HepG2 (cell line): ENCODE measurements at regions not wholly inside any gene's neighbourhood (a gene's known extent, or its start where the extent isn't known, plus 50 kb on each side); places are given as distances from the start of the nearest gene placed in this dataset.
A peak's percentile ranks its signal among the peaks of the same experiment; 100 is the strongest.

Source experiments
- ATAC-seq: fragments of 200-7000 bp; cut with Tn5 transposase; 3 replicates; pipeline ENCODE4 v1.9.1; 2020; ENCODE audit warnings: mild to moderate bottlenecking, moderate library complexity
- BruUV-seq: library from RNA; stranded (reverse); fragments of 400-500 nt; replicated peaks from 2 replicates; lab custom pipeline; 2021; lab: Mats Ljungman, UMichigan
- CTCF ChIA-PET: fragments of 300-600 bp; formaldehyde crosslinking; extraction: SDS; loops from one replicate; lab custom pipeline; 2021; ENCODE audit warnings: low total read pairs, inconsistent platforms, low intra/inter-chr PET ratio; lab: Yijun Ruan, JAX
- POLR2A ChIA-PET: fragments of 350-600 bp; sonication (Branson Sonifier 250); formaldehyde crosslinking; loops from one replicate; lab custom pipeline; 2020; ENCODE audit warnings: antibody characterized with exemption, inconsistent platforms; lab: Yijun Ruan, JAX
- DNase-seq: peaks from one replicate; pipeline ENCODE4 v3.0.0-alpha.2; 2015; ENCODE audit warnings: low spot score
- FAIRE-seq: peaks from 3 replicates; lab custom pipeline; 2011; peaks lifted over from hg19 to GRCh38; lab: Jason Lieb, UNC
- H2AFZ ChIP-seq: one replicate; pipeline ENCODE4 v1.6.1; 2011; ENCODE audit warnings: low read length, inconsistent platforms
- H3K27ac ChIP-seq: fragments of 300-600 bp; 3 replicates; pipeline ENCODE4 v1.8.0; 2011; ENCODE audit warnings: mixed run types, mild to moderate bottlenecking, mixed read lengths, low read length, inconsistent platforms; ENCODE audit not compliant: insufficient read depth; ENCODE audit errors: extremely low read length
- H3K27me3 ChIP-seq, 2 experiments: fragments of 200-600 bp in 1 of 2; 2 replicates in 1 of 2; 3 replicates in 1 of 2; pipeline versions ENCODE4 v1.6.0 to v1.8.0; 2011; ENCODE audit warnings: low read length in 2 of 2, mild to moderate bottlenecking in 2 of 2, moderate library complexity in 2 of 2, inconsistent platforms in 1 of 2; ENCODE audit not compliant: insufficient read depth in 2 of 2, control insufficient read depth in 1 of 2
- H3K36me3 ChIP-seq, 2 experiments: fragments of 200-600 bp in 1 of 2; replicated peaks in 1 of 2; 2 replicates in 1 of 2; 3 replicates in 1 of 2; pipeline versions ENCODE4 v1.5.1 to v1.8.0; 2011; ENCODE audit warnings: low read length in 2 of 2, inconsistent platforms in 1 of 2; ENCODE audit not compliant: insufficient read depth in 2 of 2, control insufficient read depth in 1 of 2
- H3K4me1 ChIP-seq: 2 replicates; pipeline ENCODE4 v1.5.1; 2012; ENCODE audit warnings: low read length, inconsistent platforms; ENCODE audit not compliant: insufficient read depth
- H3K4me2 ChIP-seq: 2 replicates; pipeline ENCODE4 v1.6.0; 2011; ENCODE audit warnings: low read depth, low read length, inconsistent platforms
- H3K4me3 ChIP-seq, 3 experiments: fragments of 200-600 bp in 1 of 3; sonication (generic), shearing (Covaris generic) in 1 of 3; replicated peaks in 1 of 3; 2 replicates each; pipeline ENCODE4 v1.5.1; 2011 to 2016; ENCODE audit warnings: low read length in 3 of 3, inconsistent platforms in 2 of 3, low read depth in 2 of 3, mild to moderate bottlenecking in 2 of 3, control low read depth in 1 of 3, mixed read lengths in 1 of 3; ENCODE audit not compliant: insufficient read depth in 1 of 3
- H3K79me2 ChIP-seq: one replicate; pipeline ENCODE4 v1.6.1; 2011; ENCODE audit warnings: low read length, inconsistent platforms; ENCODE audit not compliant: insufficient read depth
- H3K9ac ChIP-seq: 2 replicates; pipeline ENCODE4 v1.6.0; 2011; ENCODE audit warnings: mild to moderate bottlenecking, low read depth, low read length, inconsistent platforms; ENCODE audit not compliant: insufficient read depth
- H3K9me3 ChIP-seq: 2 replicates; pipeline ENCODE4 v1.5.1; 2012; ENCODE audit warnings: mild to moderate bottlenecking, low read length
- H4K20me1 ChIP-seq: 2 replicates; pipeline ENCODE4 v1.6.0; 2011; ENCODE audit warnings: inconsistent platforms, mild to moderate bottlenecking, low read length, moderate library complexity; ENCODE audit not compliant: insufficient read depth
- MAFK ChIP-seq, 2 experiments: IDR thresholded peaks in 1 of 2; conservative IDR thresholded peaks in 1 of 2; 2 replicates each; pipeline ENCODE4 v1.6.1; 2011; ENCODE audit warnings: improper control_type of control experiment in 2 of 2, low read length in 2 of 2
- NBN ChIP-seq: fragments of 450-650 bp; conservative IDR thresholded peaks from 2 replicates; pipeline ENCODE4 v1.6.1; 2017
- NFYC ChIP-seq: IDR thresholded peaks from 2 replicates; pipeline ENCODE4 v1.6.1; 2016; ENCODE audit warnings: missing genetic modification reagents, missing compliant biosample characterization
- PAXIP1 ChIP-seq: sonication (generic); formaldehyde crosslinking; conservative IDR thresholded peaks from 2 replicates; pipeline ENCODE4 v1.4.0; 2020; ENCODE audit warnings: mild to moderate bottlenecking, missing genetic modification reagents, moderate library complexity
- POLR2AphosphoS5 ChIP-seq: IDR thresholded peaks from 2 replicates; pipeline ENCODE4 v1.6.1; 2012; ENCODE audit warnings: low read depth, low read length
- SNAPC5 ChIP-seq: sonication (generic); formaldehyde crosslinking; IDR thresholded peaks from 2 replicates; pipeline ENCODE4 v1.8.1; 2023; ENCODE audit warnings: mild to moderate bottlenecking, missing genetic modification reagents, borderline replicate concordance
- SYNCRIP ChIP-seq: fragments of 200-400 bp; formaldehyde crosslinking; IDR thresholded peaks from 2 replicates; pipeline ENCODE4 v1.6.1; 2018; ENCODE audit warnings: mild to moderate bottlenecking, low read depth, low read length; ENCODE audit not compliant: insufficient read depth
- TAF1 ChIP-seq: sonication (generic); formaldehyde crosslinking; IDR thresholded peaks from 2 replicates; pipeline ENCODE4 v1.4.0; 2020; ENCODE audit warnings: missing genetic modification reagents
- TEAD2 ChIP-seq: sonication (generic); formaldehyde crosslinking; IDR thresholded peaks from 2 replicates; pipeline ENCODE4 v1.9.0; 2021; ENCODE audit warnings: missing genetic modification reagents
- TEAD3 ChIP-seq: optimal IDR thresholded peaks from 2 replicates; pipeline ENCODE3; 2016; ENCODE audit warnings: borderline replicate concordance
- TRIM22 ChIP-seq: fragments of 450-650 bp; IDR thresholded peaks from 2 replicates; pipeline ENCODE4 v1.6.1; 2017
- ZNF432 ChIP-seq: sonication (generic); formaldehyde crosslinking; IDR thresholded peaks from 2 replicates; pipeline ENCODE4 v1.5.0; 2020; ENCODE audit warnings: missing genetic modification reagents, mild to moderate bottlenecking, borderline replicate concordance
- ZNF510 ChIP-seq: sonication (generic); formaldehyde crosslinking; IDR thresholded peaks from 2 replicates; pipeline ENCODE4 v1.4.0; 2020; ENCODE audit warnings: low read depth, mild to moderate bottlenecking, missing genetic modification reagents
- ZNF850 ChIP-seq: sonication (generic); formaldehyde crosslinking; conservative IDR thresholded peaks from 2 replicates; pipeline ENCODE4 v1.9.0; 2021; ENCODE audit warnings: mild to moderate bottlenecking, missing genetic modification reagents
- WGBS: methylation state at CpG from one replicate; pipeline ENCODE4 v1.1.6; 2017; ENCODE audit warnings: low lambda C conversion rate; 5-methylcytosine and 5-hydroxymethylcytosine counted together
- in situ Hi-C: cut with HindIII; loops from 2 replicates; pipeline ENCODE4 v1.10.0; 2017; ENCODE audit warnings: low pct_unique_long_range_greater_than_20kb; ENCODE audit not compliant: extremely low pct_ligation_motif_present
- intact Hi-C: fragments of 100-400 bp; cut with micrococcal nuclease; formaldehyde crosslinking; loops from one replicate; pipeline ENCODE4 v1.10.0; 2022; ENCODE audit not compliant: unreplicated experiment

- Histone ChIP-seq H4K20me1 (no peaks in the 10 kb centered on the region), H2AFZ (no peak overlapping the region)
- no peak for TF ChIP-seq POLR2AphosphoS5
- no peak for TF ChIP-seq TRIM22
- no peak for TF ChIP-seq TEAD2 (CRISPR knock-in tag)
- no peak for TF ChIP-seq NFYC
- no peak for TF ChIP-seq ZNF432 (CRISPR knock-in tag)
- TF ChIP-seq SYNCRIP: no peak
- no peak for TF ChIP-seq TAF1 (CRISPR knock-in tag)
- TF ChIP-seq TEAD3: no peak
- TF ChIP-seq MAFK (conservative IDR thresholded peaks at IDR 0.05 in 1 of 2, IDR thresholded peaks at IDR 0.05 in 1 of 2; ENCODE audit: low read length in 2 of 2): no peak
- no peak for TF ChIP-seq NBN
- TF ChIP-seq PAXIP1 (CRISPR knock-in tag): no peak
- no peak for TF ChIP-seq SNAPC5 (CRISPR knock-in tag)
- TF ChIP-seq ZNF850 (CRISPR knock-in tag): no peak
- no peak for TF ChIP-seq ZNF510
- TF ChIP-seq, all 625 proteins: peak for 0
- H3K27ac ChIP-seq: no peak overlapping the region
- no peak for FAIRE-seq
- H3K4me3 ChIP-seq: no peak overlapping the region
- intact Hi-C loops: no loop called here
- H3K9ac ChIP-seq: no peak overlapping the region
- no peaks in the 10 kb centered on the region for H3K79me2 ChIP-seq
- H3K36me3 ChIP-seq: no peaks in the 10 kb centered on the region
- H3K4me1 ChIP-seq: no peaks in the 10 kb centered on the region
- DNase-seq: peak; percentile 16
- POLR2A ChIA-PET: interaction anchor here (1.6 kb wide), 1 partner anchor 222 kb away, joined by 3 read pairs; no protein-coding TSS in a partner anchor
- WGBS: 10% methylated on average over 2 of the region's 2 CpGs
- in situ Hi-C loops: no loop called here
- no TSS peak for BruUV-seq
- no peak for ATAC-seq
- no peak overlapping the region for H3K4me2 ChIP-seq
- CTCF ChIA-PET: no interaction called here
- H3K27me3 ChIP-seq: no peaks in the 10 kb centered on the region
- H3K9me3 ChIP-seq: no peaks in the 10 kb centered on the region
These were observed 504.6 kb upstream of the NECTIN3 start for GRCh38 chr3:110567029-110567428.
